ENCODE measurements at regions not wholly inside any gene's neighbourhood (a gene's known extent, or its start where the extent isn't known, plus 50 kb on each side); places are given as distances from the start of the nearest gene placed in this dataset.

DNA sequence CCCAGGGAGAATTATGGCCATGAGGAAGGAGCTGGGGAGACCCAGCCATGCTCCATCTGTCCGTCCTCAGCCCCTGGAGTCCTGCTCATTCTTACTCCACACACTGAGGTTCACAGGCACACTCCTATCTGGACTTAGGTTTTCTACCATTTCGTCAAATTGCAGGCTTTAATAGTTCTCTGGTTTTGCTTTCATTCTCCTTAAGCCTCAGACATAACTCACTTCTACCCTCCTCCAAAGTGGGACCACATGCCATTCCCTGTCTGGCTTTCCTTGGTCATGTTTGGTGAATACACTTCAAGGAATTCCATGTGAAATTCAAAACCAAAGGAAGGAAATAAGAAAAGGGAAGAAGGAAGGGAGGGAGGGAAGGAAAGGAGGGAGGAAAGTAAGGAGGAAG is 115.7 kb downstream of the CMPK2 start:
- intact Hi-C loops (cut with DNase I, micrococcal nuclease) = no loop called here
- Mint-ChIP-seq H3K4me3 (no peak overlapping the region), H3K4me1 (no peaks in the 10 kb centered on the region), H3K36me3 (ENCODE audit: low read depth) (no peaks in the 10 kb centered on the region), H3K9me3 (ENCODE audit: low read depth) (no peaks in the 10 kb centered on the region), H3K27ac (no peak overlapping the region), H3K27me3 (peaks cover 25% of the 10 kb centered on the region)
- ATAC-seq (no peak), DNase-seq (no peak)
- ChIA-PET POLR2A (no interaction called here), CTCF (interaction anchor here (1.0 to 1.1 kb wide), 2 partner anchors 9 to 24 kb away, joined by 3 read pairs; no protein-coding TSS in a partner anchor)

GRCh38 chr2:6750411-6751158 is 115.1 kb downstream of the CMPK2 start:
- intact Hi-C loops (cut with DNase I, micrococcal nuclease) = no loop called here
- Mint-ChIP-seq H3K4me1 (no peaks in the 10 kb centered on the region), H3K36me3 (ENCODE audit: low read depth) (no peaks in the 10 kb centered on the region), H3K4me3 (no peak overlapping the region), H3K27ac (no peak overlapping the region), H3K9me3 (ENCODE audit: low read depth) (no peaks in the 10 kb centered on the region), H3K27me3 (peaks cover 24% of the 10 kb centered on the region)
- DNase-seq (no peak), ATAC-seq (no peak)
- ChIA-PET CTCF (interaction anchor here (1.1 kb wide), 1 partner anchor 10 kb away, joined by 3 read pairs; no protein-coding TSS in a partner anchor), POLR2A (no interaction called here)

DNA sequence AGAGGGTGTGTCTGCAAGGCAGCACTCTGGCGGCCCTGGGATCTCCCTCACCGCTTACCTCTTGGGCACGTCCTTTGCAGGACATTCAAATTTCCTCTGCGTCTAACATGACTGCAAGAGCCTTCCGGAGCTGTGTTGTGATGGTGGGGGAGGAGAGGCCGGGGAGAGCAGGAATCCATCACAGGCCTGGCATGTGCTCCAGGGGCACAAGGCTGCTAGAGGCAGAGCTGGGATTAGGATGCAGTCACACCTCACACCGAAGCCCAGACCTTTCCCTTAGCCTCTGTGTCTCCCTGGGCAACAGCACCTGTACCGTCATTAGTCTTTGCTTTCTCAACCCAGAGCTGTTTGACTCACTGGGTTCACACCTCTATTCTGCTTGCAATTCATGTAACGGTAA is 111.3 kb downstream of the CMPK2 start:
- DNase-seq (no peak), ATAC-seq (no peak)
- Mint-ChIP-seq H3K36me3 (ENCODE audit: low read depth) (no peaks in the 10 kb centered on the region), H3K4me1 (no peaks in the 10 kb centered on the region), H3K4me3 (no peak overlapping the region), H3K27ac (no peak overlapping the region), H3K9me3 (ENCODE audit: low read depth) (no peaks in the 10 kb centered on the region), H3K27me3 (peaks cover 11% of the 10 kb centered on the region)
- intact Hi-C loops (cut with DNase I, micrococcal nuclease) = no loop called here
- POLR2A ChIA-PET = no interaction called here
- CTCF ChIA-PET = no interaction called here

DNA sequence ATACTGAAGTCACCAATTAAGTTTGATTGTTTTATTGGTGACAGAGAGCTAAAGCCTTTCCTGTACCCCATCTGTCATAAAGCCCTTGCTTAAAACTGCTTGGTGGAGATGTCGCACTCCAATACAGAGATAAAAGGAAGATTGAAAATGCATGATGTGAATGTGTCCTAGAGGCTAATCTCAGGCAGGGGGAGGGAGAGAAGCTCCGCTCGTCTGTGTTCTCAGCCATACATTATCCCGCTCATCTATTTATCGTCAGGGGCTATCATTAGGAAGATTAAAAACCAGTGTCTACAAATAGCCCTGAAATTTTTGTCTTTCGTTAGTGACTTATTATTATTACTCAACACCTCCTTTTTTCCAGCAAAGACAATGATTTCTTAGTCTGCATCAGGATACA is 110.3 kb downstream of the CMPK2 start:
- intact Hi-C loops (cut with DNase I, micrococcal nuclease) = no loop called here
- Mint-ChIP-seq H3K4me1 (no peaks in the 10 kb centered on the region), H3K36me3 (ENCODE audit: low read depth) (no peaks in the 10 kb centered on the region), H3K27me3 (peaks cover 8% of the 10 kb centered on the region), H3K9me3 (ENCODE audit: low read depth) (no peaks in the 10 kb centered on the region), H3K27ac (no peak overlapping the region), H3K4me3 (no peak overlapping the region)
- ChIA-PET POLR2A (no interaction called here), CTCF (interaction anchor here (0.6 kb wide), 1 partner anchor 20 kb away, joined by 3 read pairs; no protein-coding TSS in a partner anchor)
- ATAC-seq (no peak), DNase-seq (no peak)

GRCh38 chr2:6757215-6757614 is 108.5 kb downstream of the CMPK2 start:
- ATAC-seq (no peak), DNase-seq (no peak)
- POLR2A ChIA-PET = no interaction called here
- CTCF ChIA-PET = no interaction called here
- Mint-ChIP-seq H3K4me1 (no peaks in the 10 kb centered on the region), H3K27ac (no peak overlapping the region), H3K27me3 (peaks cover 2% of the 10 kb centered on the region), H3K4me3 (no peak overlapping the region), H3K9me3 (ENCODE audit: low read depth) (no peaks in the 10 kb centered on the region), H3K36me3 (ENCODE audit: low read depth) (no peaks in the 10 kb centered on the region)
- intact Hi-C loops (cut with DNase I, micrococcal nuclease) = no loop called here

DNA sequence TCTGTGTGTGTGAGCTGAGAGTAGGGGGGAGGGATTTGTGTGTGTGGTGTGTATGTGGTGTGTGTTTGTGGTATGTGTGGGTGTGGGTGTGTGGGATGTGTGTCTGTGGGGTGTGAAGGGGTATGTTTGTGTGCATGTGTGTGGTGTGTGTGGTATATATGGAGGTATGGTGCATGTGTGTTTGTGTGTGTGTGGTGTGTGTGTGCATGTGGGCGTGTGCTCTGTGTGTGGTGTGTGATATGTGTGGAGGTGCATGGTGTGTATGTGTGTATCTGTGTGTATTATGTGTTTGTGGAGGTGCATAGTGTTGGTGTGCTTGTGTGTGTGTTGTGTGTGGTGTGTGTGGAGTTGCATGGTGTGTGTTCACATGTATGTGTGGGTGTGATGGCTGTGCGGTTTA is 106.0 kb downstream of the CMPK2 start:
- DNase-seq (no peak), ATAC-seq (no peak)
- no peak overlapping the region for H3K27ac Mint-ChIP-seq
- no peak overlapping the region for H3K4me3 Mint-ChIP-seq
- POLR2A ChIA-PET = no interaction called here
- H3K9me3 Mint-ChIP-seq (ENCODE audit: low read depth) = no peaks in the 10 kb centered on the region
- no peaks in the 10 kb centered on the region for H3K4me1 Mint-ChIP-seq
- intact Hi-C loops (cut with DNase I, micrococcal nuclease) = no loop called here
- CTCF ChIA-PET = no interaction called here
- H3K27me3 Mint-ChIP-seq = peaks cover 2% of the 10 kb centered on the region
- H3K36me3 Mint-ChIP-seq (ENCODE audit: low read depth) = no peaks in the 10 kb centered on the region

DNA sequence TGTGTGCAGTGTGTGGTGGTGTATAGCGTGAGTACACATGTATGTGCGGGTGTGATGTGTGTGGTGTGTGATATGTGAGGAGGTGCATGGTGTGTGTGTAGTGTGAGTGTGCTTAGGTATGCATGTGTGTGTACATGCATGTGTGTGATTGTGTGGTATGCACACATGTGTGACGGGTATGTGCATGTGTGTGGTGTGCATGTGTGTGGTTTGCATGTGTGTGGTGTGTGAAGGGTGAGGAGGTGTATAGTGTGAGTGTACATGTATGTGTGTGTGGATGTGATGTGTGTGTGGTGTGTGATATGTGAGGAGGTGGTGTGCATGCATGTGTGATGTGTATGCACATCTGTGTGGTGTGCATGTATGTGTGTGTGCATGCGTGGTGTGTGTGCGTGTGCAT is 105.6 kb downstream of the CMPK2 start:
- ATAC-seq = no peak
- intact Hi-C loops (cut with DNase I, micrococcal nuclease) = no loop called here
- POLR2A ChIA-PET = no interaction called here
- H3K27me3 Mint-ChIP-seq = peaks cover 2% of the 10 kb centered on the region
- H3K36me3 Mint-ChIP-seq (ENCODE audit: low read depth) = no peaks in the 10 kb centered on the region
- no peak overlapping the region for H3K4me3 Mint-ChIP-seq
- H3K9me3 Mint-ChIP-seq (ENCODE audit: low read depth) = no peaks in the 10 kb centered on the region
- CTCF ChIA-PET = interaction anchor here (0.7 kb wide), 1 partner anchor 13 kb away, joined by 3 read pairs; no protein-coding TSS in a partner anchor
- DNase-seq = no peak
- no peak overlapping the region for H3K27ac Mint-ChIP-seq
- no peaks in the 10 kb centered on the region for H3K4me1 Mint-ChIP-seq

DNA sequence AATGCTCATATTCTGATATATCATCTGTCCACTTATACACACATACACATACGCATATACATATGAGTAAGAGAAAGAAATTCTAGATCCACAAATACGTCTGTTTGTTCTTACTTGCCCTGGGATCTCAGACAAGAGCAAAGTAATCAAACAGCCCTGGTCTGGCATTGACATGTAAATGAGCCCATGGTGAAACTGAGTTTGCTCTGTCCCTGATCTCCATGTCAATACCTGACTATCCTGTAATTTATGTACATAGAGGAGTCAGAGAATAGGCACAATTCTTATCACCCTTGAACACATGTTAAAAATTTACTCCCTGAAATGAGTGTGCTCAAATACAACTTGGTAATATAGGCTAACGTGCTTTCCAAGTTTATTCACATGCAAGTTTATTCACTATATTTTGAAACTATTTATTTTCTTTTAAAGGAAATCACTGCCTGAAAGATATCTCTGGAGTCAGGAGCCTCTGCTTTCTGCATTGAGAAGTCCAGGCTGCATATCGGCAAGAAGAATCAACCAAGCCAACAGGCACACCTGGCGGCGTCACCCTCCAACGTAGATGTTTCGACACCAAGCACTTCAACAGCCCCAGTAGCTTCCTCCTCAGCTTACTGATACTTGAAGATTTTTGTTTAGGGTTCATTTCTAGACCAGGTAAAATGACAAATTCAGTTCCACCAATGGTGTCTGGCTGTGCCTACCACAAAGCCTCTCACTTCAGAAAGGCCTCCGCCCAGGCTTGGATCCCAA is 100.6 kb downstream of the CMPK2 start:
- ChIA-PET POLR2A (no interaction called here), CTCF (no interaction called here)
- H3K9me3 Mint-ChIP-seq (ENCODE audit: low read depth) = no peaks in the 10 kb centered on the region
- intact Hi-C loops (cut with DNase I, micrococcal nuclease) = no loop called here
- H3K36me3 Mint-ChIP-seq (ENCODE audit: low read depth) = no peaks in the 10 kb centered on the region
- no peak for ATAC-seq
- no peak overlapping the region for H3K4me3 Mint-ChIP-seq
- no peaks in the 10 kb centered on the region for H3K4me1 Mint-ChIP-seq
- no peak for DNase-seq
- H3K27ac Mint-ChIP-seq = no peak overlapping the region
- no peaks in the 10 kb centered on the region for H3K27me3 Mint-ChIP-seq

DNA sequence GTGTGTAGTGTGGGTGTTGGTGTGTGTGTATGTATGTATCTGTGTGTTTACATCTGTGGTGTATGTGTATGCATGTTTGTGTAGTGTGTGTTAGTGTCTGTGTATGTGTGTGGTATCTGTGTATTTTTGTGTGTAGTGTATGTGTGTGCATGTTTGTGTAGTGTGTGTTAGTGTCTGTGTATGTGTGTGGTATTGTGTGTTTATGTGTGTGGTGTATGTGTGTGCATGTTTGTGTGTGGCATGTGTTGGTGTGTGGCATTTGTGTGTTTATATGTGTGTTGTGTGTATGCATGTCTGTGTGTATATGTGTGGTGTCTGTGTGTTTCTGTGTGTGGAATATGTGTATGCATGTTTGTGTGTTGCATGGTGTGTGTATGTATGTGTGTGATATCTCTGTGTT is 96.4 kb downstream of the CMPK2 start:
- ChIA-PET POLR2A (no interaction called here), CTCF (no interaction called here)
- Mint-ChIP-seq H3K9me3 (ENCODE audit: low read depth) (no peaks in the 10 kb centered on the region), H3K4me3 (no peak overlapping the region), H3K36me3 (ENCODE audit: low read depth) (no peaks in the 10 kb centered on the region), H3K27ac (no peak overlapping the region), H3K4me1 (peaks cover 10% of the 10 kb centered on the region), H3K27me3 (peaks cover 26% of the 10 kb centered on the region)
- DNase-seq = no peak
- ATAC-seq = no peak
- intact Hi-C loops (cut with DNase I, micrococcal nuclease) = no loop called here

GRCh38 chr2:6770006-6770405 is 95.7 kb downstream of the CMPK2 start:
- peaks cover 10% of the 10 kb centered on the region for H3K4me1 Mint-ChIP-seq
- ChIA-PET CTCF (no interaction called here), POLR2A (no interaction called here)
- H3K27ac Mint-ChIP-seq = no peak overlapping the region
- no peaks in the 10 kb centered on the region for H3K9me3 Mint-ChIP-seq (ENCODE audit: low read depth)
- no peak for DNase-seq
- no peak for ATAC-seq
- no peak overlapping the region for H3K4me3 Mint-ChIP-seq
- peaks cover 26% of the 10 kb centered on the region for H3K27me3 Mint-ChIP-seq
- H3K36me3 Mint-ChIP-seq (ENCODE audit: low read depth) = no peaks in the 10 kb centered on the region
- intact Hi-C loops (cut with DNase I, micrococcal nuclease) = loop anchor here in 1 of 2 experiments (5.0 kb wide), 2 partner anchors 98 to 1403 kb away; no protein-coding TSS in a partner anchor

- ChIA-PET CTCF (interaction anchor here (0.7 to 1.2 kb wide), 8 partner anchors 15 to 796 kb away, joined by 3 read pairs; no protein-coding TSS in a partner anchor), POLR2A (no interaction called here)
- Mint-ChIP-seq H3K27me3 (peaks cover 28% of the 10 kb centered on the region), H3K4me3 (no peak overlapping the region), H3K4me1 (peaks cover 10% of the 10 kb centered on the region), H3K27ac (no peak overlapping the region), H3K36me3 (ENCODE audit: low read depth) (no peaks in the 10 kb centered on the region), H3K9me3 (ENCODE audit: low read depth) (no peaks in the 10 kb centered on the region)
- DNase-seq (no peak), ATAC-seq (no peak)
- intact Hi-C loops (cut with DNase I, micrococcal nuclease) = loop anchor here in 1 of 2 experiments (2.0 to 5.0 kb wide), 3 partner anchors 100 to 1405 kb away; no protein-coding TSS in a partner anchor
These were observed 93.8 kb downstream of the CMPK2 start for GRCh38 chr2:6771634-6772611.
